Endothelial cell (in vitro differentiated cells): ENCODE measurements at regions not wholly inside any gene's neighbourhood (a gene's known extent, or its start where the extent isn't known, plus 50 kb on each side); places are given as distances from the start of the nearest gene placed in this dataset.

Experiments used
- DNase-seq: peaks from one replicate; pipeline ENCODE4 v3.0.0; 2021; ENCODE audit warnings: low spot score
- H3K27ac Mint-ChIP-seq: one replicate; pipeline ENCODE4 v1.8.0; 2021; ENCODE audit warnings: mixed read lengths, inconsistent platforms; ENCODE audit not compliant: unreplicated experiment
- H3K27me3 Mint-ChIP-seq: one replicate; pipeline ENCODE4 v1.8.0; 2021; ENCODE audit warnings: mild to moderate bottlenecking, moderate library complexity, mixed read lengths, inconsistent platforms; ENCODE audit not compliant: unreplicated experiment
- H3K36me3 Mint-ChIP-seq: one replicate; pipeline ENCODE4 v1.8.0; 2021; ENCODE audit warnings: mild to moderate bottlenecking, low read depth, mixed read lengths, inconsistent platforms; ENCODE audit not compliant: unreplicated experiment
- H3K4me1 Mint-ChIP-seq: one replicate; pipeline ENCODE4 v1.8.0; 2021; ENCODE audit warnings: mild to moderate bottlenecking, mixed read lengths, inconsistent platforms; ENCODE audit not compliant: unreplicated experiment
- H3K4me3 Mint-ChIP-seq: one replicate; pipeline ENCODE4 v1.8.0; 2021; ENCODE audit warnings: mild to moderate bottlenecking, mixed read lengths, inconsistent platforms; ENCODE audit not compliant: unreplicated experiment
- H3K9me3 Mint-ChIP-seq: one replicate; pipeline ENCODE4 v1.8.0; 2021; ENCODE audit warnings: mixed read lengths, inconsistent platforms; ENCODE audit not compliant: unreplicated experiment
- TF ChIP-seq, protein P1 (sequence below): fragments of 200-600 bp; sonication (generic); IDR thresholded peaks from one replicate; pipeline ENCODE4 v1.5.0; 2021; ENCODE audit warnings: antibody characterized with exemption; ENCODE audit not compliant: unreplicated experiment

DNA sequence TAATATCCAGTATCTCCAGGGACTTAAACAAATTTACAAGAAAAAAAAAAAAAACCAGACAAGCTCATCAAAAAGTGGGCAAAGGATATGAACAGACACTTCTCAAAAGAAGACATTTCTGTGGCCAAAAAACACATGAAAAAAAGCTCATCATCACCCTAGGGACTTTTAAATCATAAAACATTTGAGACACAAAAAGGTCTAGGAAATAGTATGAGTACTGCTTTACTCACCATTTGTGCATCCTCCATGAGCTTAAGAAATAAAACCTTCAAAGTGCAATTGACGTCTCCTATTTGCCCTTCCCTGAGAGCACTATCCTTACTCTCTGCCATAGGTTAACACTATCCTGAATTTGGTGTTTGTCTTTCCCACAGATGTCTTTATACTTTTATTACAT, 193.7 kb upstream of the NREP start:
- Mint-ChIP-seq H3K4me3 (no peak overlapping the region), H3K27me3 (no peaks in the 10 kb centered on the region), H3K4me1 (no peaks in the 10 kb centered on the region), H3K36me3 (no peaks in the 10 kb centered on the region), H3K9me3 (no peaks in the 10 kb centered on the region), H3K27ac (no peak overlapping the region)
- DNase-seq, result no peak
- TF ChIP-seq, protein P1, sequence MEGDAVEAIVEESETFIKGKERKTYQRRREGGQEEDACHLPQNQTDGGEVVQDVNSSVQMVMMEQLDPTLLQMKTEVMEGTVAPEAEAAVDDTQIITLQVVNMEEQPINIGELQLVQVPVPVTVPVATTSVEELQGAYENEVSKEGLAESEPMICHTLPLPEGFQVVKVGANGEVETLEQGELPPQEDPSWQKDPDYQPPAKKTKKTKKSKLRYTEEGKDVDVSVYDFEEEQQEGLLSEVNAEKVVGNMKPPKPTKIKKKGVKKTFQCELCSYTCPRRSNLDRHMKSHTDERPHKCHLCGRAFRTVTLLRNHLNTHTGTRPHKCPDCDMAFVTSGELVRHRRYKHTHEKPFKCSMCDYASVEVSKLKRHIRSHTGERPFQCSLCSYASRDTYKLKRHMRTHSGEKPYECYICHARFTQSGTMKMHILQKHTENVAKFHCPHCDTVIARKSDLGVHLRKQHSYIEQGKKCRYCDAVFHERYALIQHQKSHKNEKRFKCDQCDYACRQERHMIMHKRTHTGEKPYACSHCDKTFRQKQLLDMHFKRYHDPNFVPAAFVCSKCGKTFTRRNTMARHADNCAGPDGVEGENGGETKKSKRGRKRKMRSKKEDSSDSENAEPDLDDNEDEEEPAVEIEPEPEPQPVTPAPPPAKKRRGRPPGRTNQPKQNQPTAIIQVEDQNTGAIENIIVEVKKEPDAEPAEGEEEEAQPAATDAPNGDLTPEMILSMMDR, result no peak

DNA sequence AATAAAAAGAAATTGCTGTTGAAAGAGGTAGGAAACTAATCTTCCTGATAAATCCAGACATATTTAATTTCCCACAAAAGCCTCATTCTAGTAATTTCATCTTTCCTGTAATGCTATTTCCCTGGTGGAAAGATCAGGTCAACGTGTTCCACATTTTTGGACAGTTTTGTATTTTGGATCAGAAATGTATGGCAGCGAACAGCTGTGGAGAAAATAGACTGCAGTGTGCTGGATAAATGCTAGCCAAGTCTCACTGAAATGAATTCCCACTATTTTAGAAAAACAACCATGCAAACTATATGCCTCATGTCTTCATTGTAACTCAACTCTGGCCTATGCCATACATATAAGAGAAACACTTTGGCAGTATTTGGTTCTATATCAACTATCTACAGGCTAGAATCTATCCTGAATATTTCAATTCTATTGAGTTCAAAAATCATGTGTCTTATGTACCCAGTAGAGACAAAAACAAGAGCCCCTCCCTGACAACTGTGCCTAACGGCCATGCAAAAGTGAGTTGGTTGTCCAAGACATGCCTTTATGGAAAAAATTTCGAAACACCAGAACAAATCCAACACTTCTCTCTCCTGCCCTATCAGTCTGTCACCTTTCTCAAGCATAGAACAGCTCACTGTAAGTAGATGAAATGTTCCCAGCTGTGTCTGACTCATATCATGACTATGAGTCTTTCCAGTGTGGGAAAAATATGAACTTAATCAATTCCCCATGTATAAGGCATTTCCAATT, 191.3 kb upstream of the NREP start:
- DNase-seq, result no peak
- no peaks in the 10 kb centered on the region for H3K9me3 Mint-ChIP-seq
- H3K4me1 Mint-ChIP-seq, result no peaks in the 10 kb centered on the region
- H3K27me3 Mint-ChIP-seq, result no peaks in the 10 kb centered on the region
- TF ChIP-seq, protein P1, result no peak
- no peaks in the 10 kb centered on the region for H3K36me3 Mint-ChIP-seq
- no peak overlapping the region for H3K27ac Mint-ChIP-seq
- H3K4me3 Mint-ChIP-seq, result no peak overlapping the region

DNA sequence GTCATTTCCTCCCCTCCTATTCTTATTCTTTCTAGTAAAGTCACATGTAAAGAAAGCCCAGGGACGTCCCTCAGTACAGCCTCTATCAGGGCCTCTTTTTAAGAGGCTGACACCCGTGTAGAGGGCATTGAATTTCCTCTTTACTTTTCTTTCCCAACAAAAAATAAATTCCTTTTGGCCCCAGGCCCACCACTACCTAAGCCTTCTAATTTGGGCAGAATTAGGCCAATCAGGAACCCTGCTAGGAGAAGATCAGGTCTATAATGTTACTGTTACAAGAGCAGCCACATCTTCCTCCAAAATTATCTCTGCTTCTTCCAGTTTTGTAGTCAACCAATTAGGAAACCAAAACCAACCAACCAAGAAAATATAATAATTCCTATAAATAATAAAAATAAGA, 189.6 kb upstream of the NREP start:
- no peaks in the 10 kb centered on the region for H3K4me1 Mint-ChIP-seq
- H3K36me3 Mint-ChIP-seq, result no peaks in the 10 kb centered on the region
- DNase-seq, result no peak

DNA sequence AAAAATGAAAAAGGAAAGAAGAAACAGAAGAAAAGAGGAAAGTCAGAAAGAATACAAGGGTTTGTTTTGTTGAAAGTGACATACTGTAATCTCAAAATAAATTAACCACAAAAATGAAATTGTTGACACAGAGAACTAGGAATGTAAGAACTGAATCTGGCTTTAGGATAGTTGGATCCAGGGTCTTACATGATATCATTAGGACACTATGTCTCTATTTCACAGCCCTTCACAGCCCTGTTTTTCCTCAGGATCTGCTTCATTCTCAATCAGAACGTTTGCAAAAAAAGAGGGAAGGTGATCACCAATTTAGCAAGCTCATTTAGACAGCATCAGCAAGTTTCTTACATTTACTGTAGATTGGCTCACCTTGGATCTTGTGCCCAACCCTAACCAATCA, 188.5 kb upstream of the NREP start:
- TF ChIP-seq, protein P1, result no peak
- DNase-seq, result no peak
- no peak overlapping the region for H3K27ac Mint-ChIP-seq
- no peaks in the 10 kb centered on the region for H3K36me3 Mint-ChIP-seq
- H3K4me1 Mint-ChIP-seq, result no peaks in the 10 kb centered on the region
- no peaks in the 10 kb centered on the region for H3K27me3 Mint-ChIP-seq
- H3K9me3 Mint-ChIP-seq, result no peaks in the 10 kb centered on the region
- H3K4me3 Mint-ChIP-seq, result no peak overlapping the region

More for the DNA sequence above, 189.6 kb upstream of the NREP start:
- H3K27me3 Mint-ChIP-seq, result no peaks in the 10 kb centered on the region
- no peak overlapping the region for H3K4me3 Mint-ChIP-seq
- TF ChIP-seq, protein P1, result no peak
- no peak overlapping the region for H3K27ac Mint-ChIP-seq
- H3K9me3 Mint-ChIP-seq, result no peaks in the 10 kb centered on the region

DNA sequence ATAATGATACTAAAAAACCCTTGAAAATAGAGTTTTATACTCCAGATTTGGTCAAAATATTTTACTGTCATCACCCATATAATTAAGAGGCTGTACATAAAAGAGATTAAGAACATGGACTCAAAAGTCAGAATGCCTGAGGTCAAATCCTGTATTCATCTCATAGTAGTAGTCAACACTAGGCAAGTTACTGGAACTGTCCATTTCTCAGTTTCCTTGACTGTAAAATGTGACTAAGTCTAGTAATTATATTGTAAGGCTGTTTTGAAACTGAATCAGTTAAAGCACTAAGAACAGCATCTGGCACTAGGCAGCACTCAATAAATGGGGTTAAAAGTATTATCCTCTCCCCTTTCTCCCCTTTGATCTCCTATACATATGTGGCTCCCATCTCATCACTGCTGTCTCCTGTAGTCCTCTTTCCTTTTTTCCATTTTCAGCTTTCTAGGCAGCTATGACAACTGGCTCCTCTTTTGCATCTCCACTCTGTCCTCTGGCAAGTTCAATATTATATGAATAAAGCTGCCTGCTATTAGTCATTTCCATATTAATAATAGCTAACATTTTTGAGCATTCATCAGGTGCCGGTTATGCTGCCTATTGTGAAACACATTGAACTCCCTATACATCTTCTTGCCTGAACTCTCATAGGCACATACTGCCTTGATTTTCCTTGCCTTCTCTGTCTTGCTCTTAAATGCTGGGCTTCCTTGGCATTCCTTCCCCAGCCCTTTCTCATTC, 185.8 kb upstream of the NREP start:
- no peak overlapping the region for H3K27ac Mint-ChIP-seq

More for the DNA sequence above, 185.8 kb upstream of the NREP start:
- H3K4me3 Mint-ChIP-seq, result no peak overlapping the region
- TF ChIP-seq, protein P1, result no peak
- H3K27me3 Mint-ChIP-seq, result no peaks in the 10 kb centered on the region
- peaks cover 2% of the 10 kb centered on the region for H3K9me3 Mint-ChIP-seq
- H3K36me3 Mint-ChIP-seq, result no peaks in the 10 kb centered on the region
- no peaks in the 10 kb centered on the region for H3K4me1 Mint-ChIP-seq
- DNase-seq, result no peak
